Spleen (tissue), 11 donors: ENCODE measurements at regions not wholly inside any gene's neighbourhood (a gene's known extent, or its start where the extent isn't known, plus 50 kb on each side); places are given as distances from the start of the nearest gene placed in this dataset.

Source experiments
- DNase-seq: peaks from one replicate; pipeline ENCODE4 v3.0.0-alpha.2; 2020
- H3K27ac ChIP-seq, 8 donors: fragments of 200-600 bp; sonication (generic) in 7 of 8; 1 replicate in 4 of 8; 2 replicates in 4 of 8; pipeline versions ENCODE4 v1.5.0 to v1.8.0; 2016 to 2021; ENCODE audit warnings: inconsistent platforms in 4 of 8, mild to moderate bottlenecking in 4 of 8, moderate library complexity in 1 of 8
- H3K27me3 ChIP-seq, 7 donors: fragments of 200-600 bp; sonication (generic) in 6 of 7; replicated peaks in 1 of 7; 1 replicate in 4 of 7; 2 replicates in 3 of 7; pipeline versions ENCODE4 v1.5.0 to v1.8.0; 2016 to 2021; ENCODE audit warnings: inconsistent platforms in 3 of 7, mild to moderate bottlenecking in 1 of 7
- H3K36me3 ChIP-seq, 6 donors: fragments of 200-600 bp; sonication (generic) in 5 of 6; 1 replicate in 4 of 6; 2 replicates in 2 of 6; pipeline versions ENCODE4 v1.5.0 to v1.8.0; 2016 to 2021; ENCODE audit warnings: inconsistent platforms in 2 of 6
- H3K4me1 ChIP-seq, 6 donors: fragments of 200-600 bp; sonication (generic) in 5 of 6; 1 replicate in 3 of 6; 2 replicates in 3 of 6; pipeline versions ENCODE4 v1.5.0 to v1.8.0; 2016 to 2021; ENCODE audit warnings: inconsistent platforms in 3 of 6
- H3K4me3 ChIP-seq, 8 donors: fragments of 200-600 bp; sonication (generic) in 7 of 8; 1 replicate in 4 of 8; 2 replicates in 4 of 8; pipeline versions ENCODE4 v1.5.0 to v1.8.0; 2016 to 2021; ENCODE audit warnings: inconsistent platforms in 4 of 8, mild to moderate bottlenecking in 4 of 8, moderate library complexity in 2 of 8
- H3K9me3 ChIP-seq, 8 donors: fragments of 200-600 bp; sonication (generic) in 7 of 8; 1 replicate in 4 of 8; 2 replicates in 4 of 8; pipeline versions ENCODE4 v1.5.0 to v1.8.0; 2016 to 2021; ENCODE audit warnings: inconsistent platforms in 4 of 8
- CTCF ChIP-seq, 11 experiments: fragments of 200-600 bp in 7 of 11; fragments of 450-650 bp in 4 of 11; sonication (generic) in 4 of 11; IDR thresholded peaks in 8 of 11; conservative IDR thresholded peaks in 3 of 11; 1 replicate in 7 of 11; 2 replicates in 4 of 11; pipeline versions ENCODE4 v1.4.0 to v1.8.0; 2016 to 2021; ENCODE audit warnings: antibody characterized with exemption in 11 of 11, inconsistent platforms in 4 of 11, mild to moderate bottlenecking in 1 of 11
- POLR2A ChIP-seq, 3 donors: fragments of 450-650 bp; IDR thresholded peaks; one replicate each; pipeline ENCODE4 v1.5.1; 2017; ENCODE audit warnings: antibody characterized with exemption in 3 of 3, mild to moderate bottlenecking in 1 of 3
- POLR2AphosphoS5 ChIP-seq, 3 donors: sonication (generic); formaldehyde crosslinking; IDR thresholded peaks; one replicate each; pipeline ENCODE4 v1.5.1; 2017; ENCODE audit warnings: antibody characterized with exemption in 3 of 3
- WGBS, 5 donors: extraction: QIAGEN DNeasy Blood & Tissue Kit in 3 of 5; methylation state at CpG; one replicate each; pipeline versions ENCODE4 v1.1.5 to v1.1.7; 2013 to 2018; 5-methylcytosine and 5-hydroxymethylcytosine counted together
- intact Hi-C: fragments of 100-400 bp; cut with DNase I; formaldehyde crosslinking; loops from one replicate; pipeline ENCODE4 v1.15.0; 2023; ENCODE audit warnings: low total_unique reads
- donor health status: healthy with polysubstance abuse.
- donor health status: DM: no; HTN: no; CAD: no; lungs with moderate emphysema.
- donor health status: DM: no; HTN: no; CAD: no.
- donor health status: Bipolar disorder and iron deficiency.
- donor health status: healthy.
- donor health status: DM: no; HTN: no; CAD: no.
- donor health status: DM: yes; HTN: yes; CAD: no.

- Histone ChIP-seq H3K27me3 (peaks cover 0 to 29% (median 0%) of the 10 kb centered on the region in 7 donors), H3K4me1 (no peaks in the 10 kb centered on the region), H3K27ac (no peak overlapping the region), H3K4me3 (no peak overlapping the region), H3K36me3 (no peaks in the 10 kb centered on the region), H3K9me3 (no peaks in the 10 kb centered on the region)
- 68 to 92% (median 86%) methylated on average over 2 of the region's 2 CpGs for WGBS, 5 donors
- DNase-seq: no peak
- TF ChIP-seq POLR2AphosphoS5 (IDR thresholded peaks at IDR 0.05): no peak
- intact Hi-C loops: no loop called here
These were observed 234.1 kb downstream of the INSIG2 start for GRCh38 chr2:118322406-118322805.

- 33 to 40% (median 35%) methylated on average over 5 of the region's 5 CpGs for WGBS, 5 donors
- Histone ChIP-seq H3K4me3 (no peak overlapping the region), H3K27me3 (peaks cover 0 to 33% (median 0%) of the 10 kb centered on the region in 7 donors), H3K4me1 (no peaks in the 10 kb centered on the region), H3K9me3 (no peaks in the 10 kb centered on the region), H3K27ac (no peak overlapping the region), H3K36me3 (no peaks in the 10 kb centered on the region)
- no peak for DNase-seq
- TF ChIP-seq POLR2AphosphoS5 (IDR thresholded peaks at IDR 0.05) (no peak), POLR2A (IDR thresholded peaks at IDR 0.05) (no peak), CTCF (IDR thresholded peaks at IDR 0.05 in 8 of 11, conservative IDR thresholded peaks at IDR 0.05 in 3 of 11) (no peak)
- intact Hi-C loops: no loop called here
These were observed 233.3 kb downstream of the INSIG2 start for GRCh38 chr2:118321432-118322105.

- TF ChIP-seq POLR2A (IDR thresholded peaks at IDR 0.05): no peak
- no peak for TF ChIP-seq CTCF (IDR thresholded peaks at IDR 0.05 in 8 of 11, conservative IDR thresholded peaks at IDR 0.05 in 3 of 11)
- no peak for TF ChIP-seq POLR2AphosphoS5 (IDR thresholded peaks at IDR 0.05)
- no peaks in the 10 kb centered on the region for H3K4me1 ChIP-seq
- 66 to 81% (median 73%) methylated on average over 4 of the region's 4 CpGs for WGBS, 5 donors
- intact Hi-C loops: no loop called here
- H3K27me3 ChIP-seq: peaks cover 0 to 39% (median 0%) of the 10 kb centered on the region in 7 donors
- no peak overlapping the region for H3K27ac ChIP-seq
- no peaks in the 10 kb centered on the region for H3K36me3 ChIP-seq
- DNase-seq: no peak
- H3K4me3 ChIP-seq: no peak overlapping the region
- no peaks in the 10 kb centered on the region for H3K9me3 ChIP-seq
These were observed 232.4 kb downstream of the INSIG2 start for GRCh38 chr2:118320658-118321057.

GRCh38 chr2:118320196-118320595, 231.9 kb downstream of the INSIG2 start:
- intact Hi-C loops: no loop called here

More at GRCh38 chr2:118320196-118320595, 231.9 kb downstream of the INSIG2 start:
- Histone ChIP-seq H3K36me3 (no peaks in the 10 kb centered on the region), H3K4me1 (no peaks in the 10 kb centered on the region), H3K27me3 (peaks cover 0 to 39% (median 0%) of the 10 kb centered on the region in 7 donors), H3K9me3 (no peaks in the 10 kb centered on the region), H3K27ac (no peak overlapping the region), H3K4me3 (no peak overlapping the region)
- 56 to 69% (median 63%) methylated on average over 6 of the region's 6 CpGs for WGBS, 5 donors
- TF ChIP-seq POLR2A (IDR thresholded peaks at IDR 0.05) (no peak), CTCF (IDR thresholded peaks at IDR 0.05 in 8 of 11, conservative IDR thresholded peaks at IDR 0.05 in 3 of 11) (no peak), POLR2AphosphoS5 (IDR thresholded peaks at IDR 0.05) (no peak)
- DNase-seq: no peak
